Choroid plexus epithelial cell (primary cell): ENCODE measurements at regions not wholly inside any gene's neighbourhood (a gene's known extent, or its start where the extent isn't known, plus 50 kb on each side); places are given as distances from the start of the nearest gene placed in this dataset.

Source experiments
- DNase-seq: peaks from one replicate; pipeline ENCODE4 v3.0.0-alpha.2; 2010; ENCODE audit warnings: low read depth
- H3K4me3 ChIP-seq: 2 replicates; pipeline ENCODE4 v1.5.1; 2011; ENCODE audit warnings: low read depth, mild to moderate bottlenecking, control low read depth, low read length, moderate library complexity
- TF ChIP-seq, protein P1 (sequence below): conservative IDR thresholded peaks from 2 replicates; pipeline ENCODE4 v1.5.1; 2011; ENCODE audit warnings: low read depth, mild to moderate bottlenecking, control low read depth, inconsistent platforms, low read length, moderate library complexity

DNA sequence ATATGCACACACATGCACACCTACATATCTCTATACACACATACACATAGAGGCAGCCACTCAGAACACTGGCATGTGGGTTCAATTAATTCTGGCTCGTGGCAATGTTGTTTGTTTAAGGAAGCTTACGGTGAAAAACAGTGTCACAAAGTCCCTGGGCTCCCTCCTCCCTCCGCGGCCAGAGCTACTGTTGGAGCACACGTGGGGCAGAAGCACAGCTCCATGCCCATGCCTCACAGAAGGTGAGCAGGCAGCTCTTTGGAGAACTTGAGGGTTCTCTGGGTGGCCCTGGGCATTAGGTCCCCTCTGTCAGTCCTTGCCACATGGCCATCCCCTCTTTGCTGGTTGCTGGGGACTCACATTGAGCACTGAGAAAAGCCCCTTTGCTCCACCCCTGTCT, 107.5 kb downstream of the GADD45G start:
- H3K4me3 ChIP-seq, result no peak overlapping the region
- DNase-seq, result no peak
- TF ChIP-seq, protein P1, sequence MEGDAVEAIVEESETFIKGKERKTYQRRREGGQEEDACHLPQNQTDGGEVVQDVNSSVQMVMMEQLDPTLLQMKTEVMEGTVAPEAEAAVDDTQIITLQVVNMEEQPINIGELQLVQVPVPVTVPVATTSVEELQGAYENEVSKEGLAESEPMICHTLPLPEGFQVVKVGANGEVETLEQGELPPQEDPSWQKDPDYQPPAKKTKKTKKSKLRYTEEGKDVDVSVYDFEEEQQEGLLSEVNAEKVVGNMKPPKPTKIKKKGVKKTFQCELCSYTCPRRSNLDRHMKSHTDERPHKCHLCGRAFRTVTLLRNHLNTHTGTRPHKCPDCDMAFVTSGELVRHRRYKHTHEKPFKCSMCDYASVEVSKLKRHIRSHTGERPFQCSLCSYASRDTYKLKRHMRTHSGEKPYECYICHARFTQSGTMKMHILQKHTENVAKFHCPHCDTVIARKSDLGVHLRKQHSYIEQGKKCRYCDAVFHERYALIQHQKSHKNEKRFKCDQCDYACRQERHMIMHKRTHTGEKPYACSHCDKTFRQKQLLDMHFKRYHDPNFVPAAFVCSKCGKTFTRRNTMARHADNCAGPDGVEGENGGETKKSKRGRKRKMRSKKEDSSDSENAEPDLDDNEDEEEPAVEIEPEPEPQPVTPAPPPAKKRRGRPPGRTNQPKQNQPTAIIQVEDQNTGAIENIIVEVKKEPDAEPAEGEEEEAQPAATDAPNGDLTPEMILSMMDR, result no peak

DNA sequence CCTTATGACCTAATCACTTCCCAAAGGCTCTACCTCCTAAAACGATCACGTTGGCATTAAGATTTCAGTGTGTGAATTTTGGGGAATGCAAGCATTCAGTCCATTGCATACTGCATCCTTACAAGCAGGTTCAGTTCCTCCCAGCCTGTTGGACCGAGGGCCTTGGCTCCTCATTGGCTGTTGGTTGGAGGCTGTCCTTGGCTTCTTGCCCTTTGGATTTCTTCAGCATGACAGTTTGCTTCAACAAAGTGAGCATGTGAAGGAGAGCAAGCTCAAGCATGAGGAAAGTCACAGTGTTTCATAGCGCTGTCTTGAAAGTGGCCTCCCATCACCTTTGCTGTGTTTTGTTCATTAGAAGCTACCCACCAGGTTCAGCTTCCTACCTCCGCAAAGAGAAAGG, 109.5 kb downstream of the GADD45G start:
- H3K4me3 ChIP-seq, result no peak overlapping the region
- TF ChIP-seq, protein P1, result no peak
- no peak for DNase-seq

DNA sequence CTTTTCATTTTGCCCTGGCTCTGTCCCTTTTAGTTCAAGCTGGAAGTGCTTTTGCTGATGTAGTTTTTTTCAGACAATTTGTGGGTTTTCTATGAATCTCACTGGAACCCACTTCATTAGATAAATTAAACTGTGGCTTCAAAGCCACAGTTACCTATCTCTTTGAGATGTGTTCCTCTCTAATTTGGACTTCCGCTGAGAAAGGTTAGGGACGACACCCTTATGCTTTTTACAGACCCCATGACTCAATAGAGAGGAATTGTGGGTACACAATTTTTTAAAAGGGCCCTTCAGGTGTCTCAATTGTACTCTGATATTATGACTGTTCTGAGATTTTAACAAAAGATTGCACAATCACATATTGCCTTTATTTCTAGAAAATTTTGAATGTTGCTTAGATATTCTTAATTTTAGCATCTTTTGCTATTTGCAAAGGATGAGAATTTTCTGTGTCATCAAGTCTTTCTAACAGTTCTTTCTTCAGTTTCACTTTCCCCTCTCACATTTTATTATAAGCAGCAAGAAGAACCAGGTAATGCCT, 110.6 kb downstream of the GADD45G start:
- no peak for DNase-seq

DNA sequence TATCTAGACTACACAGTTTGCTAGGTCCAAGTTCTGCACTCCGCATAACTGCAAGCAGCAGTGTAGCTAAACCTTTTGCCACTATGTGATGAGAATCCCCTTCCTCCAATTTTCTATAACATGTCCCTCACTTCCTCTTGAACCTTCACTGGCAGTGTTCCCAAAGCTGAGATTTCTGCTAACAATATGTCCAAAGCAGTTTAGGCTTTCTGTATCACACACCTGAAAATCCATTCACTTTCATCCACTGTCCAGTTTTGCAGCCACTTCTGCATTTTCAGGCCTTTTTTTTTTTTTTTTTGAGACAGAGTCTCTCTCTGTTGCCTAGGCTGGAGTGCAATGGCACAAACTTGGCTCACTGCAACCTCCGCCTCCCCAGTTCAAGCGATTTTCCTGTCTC, 111.1 kb downstream of the GADD45G start:
- H3K4me3 ChIP-seq, result no peak overlapping the region
- TF ChIP-seq, protein P1, result no peak
- no peak for DNase-seq

More for the DNA sequence above, 110.6 kb downstream of the GADD45G start:
- TF ChIP-seq, protein P1, result no peak
- no peak overlapping the region for H3K4me3 ChIP-seq

DNA sequence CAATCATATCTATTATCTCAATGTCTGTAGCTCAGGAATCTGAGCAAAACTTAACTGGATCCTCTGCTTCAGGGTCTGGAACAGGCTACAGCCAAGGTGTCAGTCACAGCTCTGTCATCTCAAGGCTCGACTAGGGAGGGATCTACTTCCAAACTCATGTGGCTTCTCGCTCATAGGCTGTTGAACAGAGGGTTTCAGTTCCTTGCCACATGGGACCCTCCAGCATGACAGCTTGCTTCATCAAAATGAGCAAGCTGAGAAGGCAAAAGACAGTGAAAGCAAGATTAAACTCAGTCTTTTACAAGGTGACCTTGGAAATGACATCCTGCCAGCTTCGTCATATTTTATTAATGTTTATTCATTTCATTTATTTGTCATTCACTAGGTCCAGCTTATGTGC, 111.7 kb downstream of the GADD45G start:
- TF ChIP-seq, protein P1, result no peak
- DNase-seq, result no peak
- H3K4me3 ChIP-seq, result no peak overlapping the region

DNA sequence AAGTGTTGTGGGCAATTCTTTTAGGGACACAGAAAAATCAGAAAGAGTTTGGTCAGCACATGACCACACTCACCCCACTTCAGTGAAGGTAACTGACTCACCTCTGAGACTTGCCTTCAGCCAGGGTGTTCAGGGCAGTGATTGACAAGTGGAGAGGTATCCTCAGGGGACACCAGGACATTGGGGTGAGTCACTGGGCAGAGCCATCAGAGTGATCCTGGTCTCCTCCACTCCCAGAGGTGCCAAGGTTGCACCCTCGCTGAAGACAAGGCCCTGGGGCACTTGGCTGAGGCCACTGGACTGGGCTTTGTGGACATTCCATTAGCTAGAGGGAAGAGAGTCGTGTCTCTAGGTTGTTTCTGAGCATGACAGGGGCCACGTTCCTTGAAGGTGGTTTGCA, 113.4 kb downstream of the GADD45G start:
- H3K4me3 ChIP-seq, result no peak overlapping the region
- DNase-seq, result no peak
- TF ChIP-seq, protein P1, result no peak

DNA sequence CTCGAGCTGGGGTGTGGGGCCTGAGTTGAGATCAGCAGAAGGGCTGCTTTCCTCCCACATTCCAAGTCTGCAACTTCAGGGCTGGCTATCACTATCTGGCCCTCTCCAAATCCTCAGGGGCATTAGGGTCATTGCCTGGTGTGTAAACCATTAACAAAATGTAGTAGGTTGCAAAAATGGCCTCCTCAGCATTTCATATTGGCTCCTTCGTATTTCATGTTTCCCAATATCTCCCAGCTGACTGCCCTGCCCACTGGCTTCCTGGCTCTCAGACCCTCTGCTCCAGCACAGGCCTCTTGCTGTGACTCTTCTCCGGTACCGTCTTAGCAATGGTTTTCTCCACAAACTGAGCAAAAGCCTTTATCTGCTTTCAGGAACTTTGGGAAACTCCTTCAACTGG, 113.8 kb downstream of the GADD45G start:
- TF ChIP-seq, protein P1, result no peak
- DNase-seq, result no peak
- no peak overlapping the region for H3K4me3 ChIP-seq
